Endothelial cell (in vitro differentiated cells): ENCODE measurements at regions not wholly inside any gene's neighbourhood (a gene's known extent, or its start where the extent isn't known, plus 50 kb on each side); places are given as distances from the start of the nearest gene placed in this dataset.

Experiments
- DNase-seq: peaks from one replicate; pipeline ENCODE4 v3.0.0; 2021; ENCODE audit warnings: low spot score
- H3K27ac Mint-ChIP-seq: one replicate; pipeline ENCODE4 v1.8.0; 2021; ENCODE audit warnings: mixed read lengths, inconsistent platforms; ENCODE audit not compliant: unreplicated experiment
- H3K27me3 Mint-ChIP-seq: one replicate; pipeline ENCODE4 v1.8.0; 2021; ENCODE audit warnings: mild to moderate bottlenecking, moderate library complexity, mixed read lengths, inconsistent platforms; ENCODE audit not compliant: unreplicated experiment
- H3K36me3 Mint-ChIP-seq: one replicate; pipeline ENCODE4 v1.8.0; 2021; ENCODE audit warnings: mild to moderate bottlenecking, low read depth, mixed read lengths, inconsistent platforms; ENCODE audit not compliant: unreplicated experiment
- H3K4me1 Mint-ChIP-seq: one replicate; pipeline ENCODE4 v1.8.0; 2021; ENCODE audit warnings: mild to moderate bottlenecking, mixed read lengths, inconsistent platforms; ENCODE audit not compliant: unreplicated experiment
- H3K4me3 Mint-ChIP-seq: one replicate; pipeline ENCODE4 v1.8.0; 2021; ENCODE audit warnings: mild to moderate bottlenecking, mixed read lengths, inconsistent platforms; ENCODE audit not compliant: unreplicated experiment
- H3K9me3 Mint-ChIP-seq: one replicate; pipeline ENCODE4 v1.8.0; 2021; ENCODE audit warnings: mixed read lengths, inconsistent platforms; ENCODE audit not compliant: unreplicated experiment
- CTCF ChIP-seq: fragments of 200-600 bp; sonication (generic); IDR thresholded peaks from one replicate; pipeline ENCODE4 v1.5.0; 2021; ENCODE audit warnings: antibody characterized with exemption; ENCODE audit not compliant: unreplicated experiment

DNA sequence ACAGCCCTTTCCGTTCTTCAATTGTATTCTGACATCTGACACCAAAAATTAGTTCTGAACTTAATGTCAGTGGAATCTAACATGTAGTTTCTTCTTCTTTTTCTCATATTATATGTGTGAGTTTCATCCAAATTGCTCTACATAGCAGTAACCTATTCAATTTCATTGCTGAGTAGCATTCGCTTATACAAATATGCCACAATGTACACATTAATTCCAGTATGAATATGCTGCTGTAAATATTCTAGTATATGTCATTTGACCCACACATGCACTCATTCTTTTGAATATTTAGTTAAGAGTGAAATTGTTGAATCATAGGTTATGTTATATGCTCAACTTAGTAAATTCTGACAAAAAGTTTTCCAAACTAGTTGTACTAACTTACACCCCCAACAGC lies 550.9 kb downstream of the CHSY3 start:
- H3K4me1 Mint-ChIP-seq = no peaks in the 10 kb centered on the region
- H3K27ac Mint-ChIP-seq = no peak overlapping the region
- no peaks in the 10 kb centered on the region for H3K27me3 Mint-ChIP-seq
- peaks cover 23% of the 10 kb centered on the region for H3K36me3 Mint-ChIP-seq
- no peak for DNase-seq
- H3K4me3 Mint-ChIP-seq = no peak overlapping the region
- no peak for TF ChIP-seq CTCF
- H3K9me3 Mint-ChIP-seq = peaks cover 17% of the 10 kb centered on the region

DNA sequence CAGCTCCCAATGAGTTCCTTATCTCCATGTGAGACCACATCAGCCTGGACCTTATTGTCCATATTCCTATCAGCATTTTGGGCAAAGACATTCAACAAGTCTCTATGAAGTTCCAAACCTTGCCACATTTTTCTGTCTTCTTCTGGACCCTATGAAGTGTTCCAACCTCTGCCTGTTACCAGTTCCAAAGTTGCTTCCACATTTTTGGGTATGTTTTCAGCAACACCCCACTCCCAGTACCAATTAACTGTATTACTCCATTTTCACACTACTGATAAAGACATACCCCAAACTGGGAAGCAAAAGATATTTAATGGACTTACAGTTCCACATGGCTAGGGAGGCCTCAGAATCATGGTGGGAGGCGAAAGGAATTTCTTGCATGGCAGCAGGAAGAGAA lies 548.5 kb downstream of the CHSY3 start:
- no peak overlapping the region for H3K27ac Mint-ChIP-seq
- H3K27me3 Mint-ChIP-seq = no peaks in the 10 kb centered on the region
- no peak for TF ChIP-seq CTCF
- no peak overlapping the region for H3K4me3 Mint-ChIP-seq
- H3K36me3 Mint-ChIP-seq = peaks cover 13% of the 10 kb centered on the region
- DNase-seq = no peak
- H3K9me3 Mint-ChIP-seq = peaks cover 12% of the 10 kb centered on the region
- H3K4me1 Mint-ChIP-seq = no peaks in the 10 kb centered on the region

GRCh38 chr5:130436430-130436829 lies 532.2 kb downstream of the CHSY3 start:
- no peaks in the 10 kb centered on the region for H3K4me1 Mint-ChIP-seq
- peaks cover 7% of the 10 kb centered on the region for H3K36me3 Mint-ChIP-seq
- DNase-seq = no peak
- H3K27me3 Mint-ChIP-seq = no peaks in the 10 kb centered on the region
- peaks cover 5% of the 10 kb centered on the region for H3K9me3 Mint-ChIP-seq
- H3K4me3 Mint-ChIP-seq = no peak overlapping the region
- no peak for TF ChIP-seq CTCF
- no peak overlapping the region for H3K27ac Mint-ChIP-seq

DNA sequence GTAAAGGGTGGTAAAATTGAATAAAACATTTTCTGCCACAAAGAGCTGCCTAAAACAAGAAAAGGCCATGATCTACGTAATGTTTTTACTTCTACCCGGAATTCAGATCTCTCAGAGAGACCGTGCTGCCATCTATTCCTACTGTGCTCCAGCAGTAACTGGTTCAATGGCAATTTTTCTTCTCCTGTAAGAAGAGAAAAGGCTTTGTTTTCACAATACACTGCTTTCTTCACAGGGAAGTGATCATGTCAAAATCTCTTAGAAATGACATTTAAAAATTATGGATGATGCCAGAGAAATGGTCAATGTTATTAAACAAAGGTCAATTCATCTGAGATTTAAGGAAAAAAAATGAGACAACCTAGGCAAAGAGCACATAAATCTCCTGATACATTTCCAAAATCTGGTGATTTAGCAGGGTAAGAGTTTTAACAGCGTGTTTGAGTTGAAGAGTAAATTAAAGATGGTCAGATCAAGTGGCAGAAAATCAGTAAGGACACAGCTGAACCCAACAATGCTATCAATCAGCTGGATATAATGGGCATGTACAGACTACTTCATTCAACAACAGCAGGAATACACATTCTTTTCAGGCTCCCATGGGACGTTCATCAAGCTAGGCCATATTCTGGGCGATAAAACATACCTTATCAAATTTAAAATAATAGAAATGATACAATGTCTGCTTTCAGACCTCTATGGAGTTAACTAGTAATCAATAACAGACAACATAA lies 523.1 kb downstream of the CHSY3 start:
- H3K36me3 Mint-ChIP-seq = no peaks in the 10 kb centered on the region
- no peak for DNase-seq
- no peaks in the 10 kb centered on the region for H3K9me3 Mint-ChIP-seq
- no peak for TF ChIP-seq CTCF
- H3K4me3 Mint-ChIP-seq = no peak overlapping the region
- H3K27me3 Mint-ChIP-seq = peaks cover 3% of the 10 kb centered on the region
- H3K4me1 Mint-ChIP-seq = no peaks in the 10 kb centered on the region
- H3K27ac Mint-ChIP-seq = no peak overlapping the region

DNA sequence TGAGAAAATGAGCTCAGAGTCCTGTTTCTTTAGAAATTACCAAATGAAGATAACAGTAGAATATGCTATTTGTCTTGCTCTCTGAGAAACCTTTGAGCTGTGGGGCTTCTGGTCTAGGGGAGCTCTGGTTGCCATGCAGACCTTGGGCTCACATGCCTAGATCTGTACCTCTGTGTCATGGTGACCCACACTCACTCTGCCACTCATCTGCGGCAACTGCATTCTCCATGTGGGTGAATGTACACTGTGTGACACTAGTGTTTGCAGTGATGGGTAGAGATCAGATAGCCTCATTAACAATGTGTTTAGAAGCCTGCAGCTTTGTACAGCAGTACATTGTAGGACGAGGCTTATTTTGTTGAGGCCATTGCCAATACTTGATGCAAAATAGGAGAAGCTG lies 521.2 kb downstream of the CHSY3 start:
- Mint-ChIP-seq H3K27ac (no peak overlapping the region), H3K27me3 (peaks cover 3% of the 10 kb centered on the region), H3K9me3 (no peaks in the 10 kb centered on the region), H3K36me3 (no peaks in the 10 kb centered on the region), H3K4me3 (no peak overlapping the region), H3K4me1 (no peaks in the 10 kb centered on the region)
- TF ChIP-seq CTCF = no peak
- DNase-seq = no peak
